GM19452 (cell line): ENCODE measurements at regions not wholly inside any gene's neighbourhood (a gene's known extent, or its start where the extent isn't known, plus 50 kb on each side); places are given as distances from the start of the nearest gene placed in this dataset.

Experiments
- ATAC-seq: cut with Tn5 transposase; IDR thresholded peaks from one replicate; pipeline ENCODE4 v1.9.1; 2021; ENCODE audit not compliant: unreplicated experiment

- ATAC-seq, result no peak
These were observed 306.4 kb downstream of the DHX35 start for GRCh38 chr20:39268491-39268951.

GRCh38 chr20:39266989-39267388, 304.8 kb downstream of the DHX35 start:
- no peak for ATAC-seq

GRCh38 chr20:39264506-39265172, 302.5 kb downstream of the DHX35 start:
- no peak for ATAC-seq

- no peak for ATAC-seq
These were observed 300.9 kb downstream of the DHX35 start for GRCh38 chr20:39263076-39263475.

- ATAC-seq, result no peak
These were observed 297.7 kb downstream of the DHX35 start for GRCh38 chr20:39259808-39260207.

- ATAC-seq, result no peak
These were observed 297.1 kb downstream of the DHX35 start for GRCh38 chr20:39259010-39259803.

- no peak for ATAC-seq
These were observed 296.1 kb downstream of the DHX35 start for GRCh38 chr20:39258253-39258652.

- ATAC-seq, result no peak
These were observed 291.1 kb downstream of the DHX35 start for GRCh38 chr20:39253051-39253755.

GRCh38 chr20:39252035-39252434, 289.9 kb downstream of the DHX35 start:
- ATAC-seq, result no peak

- no peak for ATAC-seq
These were observed 287.7 kb downstream of the DHX35 start for GRCh38 chr20:39249798-39250197.

- ATAC-seq, result no peak
These were observed 286.8 kb downstream of the DHX35 start for GRCh38 chr20:39248862-39249485.

- no peak for ATAC-seq
These were observed 286.2 kb downstream of the DHX35 start for GRCh38 chr20:39248171-39248861.

GRCh38 chr20:39246436-39246835, 284.3 kb downstream of the DHX35 start:
- ATAC-seq, result no peak

GRCh38 chr20:39245685-39246311, 283.7 kb downstream of the DHX35 start:
- no peak for ATAC-seq

GRCh38 chr20:39243962-39244361, 281.8 kb downstream of the DHX35 start:
- ATAC-seq, result no peak

GRCh38 chr20:39242614-39243013, 280.5 kb downstream of the DHX35 start:
- ATAC-seq, result no peak

GRCh38 chr20:39234520-39235095, 272.5 kb downstream of the DHX35 start:
- ATAC-seq, result no peak

GRCh38 chr20:39233755-39234154, 271.6 kb downstream of the DHX35 start:
- ATAC-seq, result no peak

- ATAC-seq, result no peak
These were observed 265.3 kb downstream of the DHX35 start for GRCh38 chr20:39227416-39227815.

GRCh38 chr20:39225978-39226377, 263.8 kb downstream of the DHX35 start:
- no peak for ATAC-seq
